ENCODE measurements at regions not wholly inside any gene's neighbourhood (a gene's known extent, or its start where the extent isn't known, plus 50 kb on each side); places are given as distances from the start of the nearest gene placed in this dataset.

DNA sequence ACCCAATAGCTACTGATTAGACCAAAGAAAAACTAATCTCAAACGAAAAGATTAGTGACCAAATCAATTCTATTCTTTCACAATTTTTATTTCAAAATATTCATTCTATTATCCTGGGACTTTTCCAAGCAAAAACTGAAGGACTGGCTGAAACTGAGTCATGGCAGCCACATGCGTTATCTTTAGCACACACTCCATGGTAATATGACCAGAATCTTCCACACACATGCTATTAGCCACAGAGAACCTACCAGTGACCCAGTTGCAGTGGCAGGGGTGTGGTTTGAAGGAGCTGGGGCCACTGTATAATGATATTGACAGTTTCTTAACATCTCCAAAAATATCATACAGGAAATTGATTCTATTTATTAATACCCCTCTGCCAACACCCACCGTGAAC lies 154.8 kb upstream of the ABI3BP start:
- TF ChIP-seq, protein P1, sequence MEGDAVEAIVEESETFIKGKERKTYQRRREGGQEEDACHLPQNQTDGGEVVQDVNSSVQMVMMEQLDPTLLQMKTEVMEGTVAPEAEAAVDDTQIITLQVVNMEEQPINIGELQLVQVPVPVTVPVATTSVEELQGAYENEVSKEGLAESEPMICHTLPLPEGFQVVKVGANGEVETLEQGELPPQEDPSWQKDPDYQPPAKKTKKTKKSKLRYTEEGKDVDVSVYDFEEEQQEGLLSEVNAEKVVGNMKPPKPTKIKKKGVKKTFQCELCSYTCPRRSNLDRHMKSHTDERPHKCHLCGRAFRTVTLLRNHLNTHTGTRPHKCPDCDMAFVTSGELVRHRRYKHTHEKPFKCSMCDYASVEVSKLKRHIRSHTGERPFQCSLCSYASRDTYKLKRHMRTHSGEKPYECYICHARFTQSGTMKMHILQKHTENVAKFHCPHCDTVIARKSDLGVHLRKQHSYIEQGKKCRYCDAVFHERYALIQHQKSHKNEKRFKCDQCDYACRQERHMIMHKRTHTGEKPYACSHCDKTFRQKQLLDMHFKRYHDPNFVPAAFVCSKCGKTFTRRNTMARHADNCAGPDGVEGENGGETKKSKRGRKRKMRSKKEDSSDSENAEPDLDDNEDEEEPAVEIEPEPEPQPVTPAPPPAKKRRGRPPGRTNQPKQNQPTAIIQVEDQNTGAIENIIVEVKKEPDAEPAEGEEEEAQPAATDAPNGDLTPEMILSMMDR (conservative IDR thresholded peaks at IDR 0.05; ENCODE audit: low read depth, low read length), result no peak
- no peak for TF ChIP-seq EZH2 (IDR thresholded peaks at IDR 0.05; ENCODE audit: low read length, unreplicated experiment)

Data from PC-3 (cell line).